Keratinocyte (primary cell): ENCODE measurements at regions not wholly inside any gene's neighbourhood (a gene's known extent, or its start where the extent isn't known, plus 50 kb on each side); places are given as distances from the start of the nearest gene placed in this dataset.

Source experiments
- DNase-seq: peaks from one replicate; pipeline ENCODE4 v3.0.0-alpha.2; 2011; ENCODE audit warnings: low read depth, missing footprints, low spot score
- FAIRE-seq: peaks from 2 replicates; lab custom pipeline; 2011; peaks lifted over from hg19 to GRCh38; lab: Jason Lieb, UNC
- H2AFZ ChIP-seq: 2 replicates; pipeline ENCODE4 v1.6.0; 2012; ENCODE audit warnings: low read length, control low read depth, inconsistent platforms; ENCODE audit not compliant: control insufficient read depth
- H3K27ac ChIP-seq: 2 replicates; pipeline ENCODE4 v1.5.1; 2011; ENCODE audit warnings: low read length; ENCODE audit not compliant: control insufficient read depth, insufficient read depth
- H3K27me3 ChIP-seq: 3 replicates; pipeline ENCODE4 v1.6.0; 2011; ENCODE audit warnings: low read length; ENCODE audit not compliant: control insufficient read depth, insufficient read depth; ENCODE audit errors: extremely low read depth
- H3K36me3 ChIP-seq, 2 experiments: 2 replicates in 1 of 2; 3 replicates in 1 of 2; pipeline ENCODE4 v1.5.1; 2011; ENCODE audit warnings: low read length in 2 of 2, mild to moderate bottlenecking in 1 of 2; ENCODE audit not compliant: control insufficient read depth in 2 of 2, insufficient read depth in 2 of 2; ENCODE audit errors: extremely low read depth in 1 of 2
- H3K4me1 ChIP-seq: 3 replicates; pipeline ENCODE4 v1.5.1; 2011; ENCODE audit warnings: low read length; ENCODE audit not compliant: control insufficient read depth, insufficient read depth; ENCODE audit errors: extremely low read depth
- H3K4me2 ChIP-seq: 3 replicates; pipeline ENCODE4 v1.6.0; 2011; ENCODE audit warnings: low read depth, low read length; ENCODE audit not compliant: control insufficient read depth, insufficient read depth; ENCODE audit errors: extremely low read depth
- H3K4me3 ChIP-seq, 3 experiments: fragments of 200-600 bp in 1 of 3; sonication (generic) in 1 of 3; 2 replicates in 2 of 3; 3 replicates in 1 of 3; pipeline ENCODE4 v1.5.1; 2011 to 2016; ENCODE audit warnings: low read length in 3 of 3, mild to moderate bottlenecking in 3 of 3, control low read depth in 2 of 3, inconsistent platforms in 1 of 3, low read depth in 1 of 3, mixed read lengths in 1 of 3, mixed run types in 1 of 3, moderate library complexity in 1 of 3; ENCODE audit not compliant: control insufficient read depth in 2 of 3, insufficient read depth in 2 of 3; ENCODE audit errors: extremely low read depth in 1 of 3
- H3K79me2 ChIP-seq: 2 replicates; pipeline ENCODE4 v1.6.0; 2012; ENCODE audit warnings: low read length; ENCODE audit not compliant: control insufficient read depth, insufficient read depth
- H3K9ac ChIP-seq: 3 replicates; pipeline ENCODE4 v1.6.0; 2011; ENCODE audit warnings: low read length; ENCODE audit not compliant: control insufficient read depth, insufficient read depth; ENCODE audit errors: extremely low read depth
- H3K9me1 ChIP-seq: 3 replicates; pipeline ENCODE4 v1.6.0; 2011; ENCODE audit warnings: low read length; ENCODE audit not compliant: control insufficient read depth, insufficient read depth; ENCODE audit errors: extremely low read depth
- H3K9me3 ChIP-seq: 2 replicates; pipeline ENCODE4 v1.5.1; 2012; ENCODE audit warnings: low read depth, low read length; ENCODE audit not compliant: control insufficient read depth
- H4K20me1 ChIP-seq: 3 replicates; pipeline ENCODE4 v1.6.0; 2011; ENCODE audit warnings: low read length; ENCODE audit not compliant: control insufficient read depth, insufficient read depth; ENCODE audit errors: extremely low read depth
- CTCF ChIP-seq, 3 experiments: IDR thresholded peaks in 1 of 3; conservative IDR thresholded peaks in 1 of 3; optimal IDR thresholded peaks in 1 of 3; 2 replicates in 2 of 3; 3 replicates in 1 of 3; pipeline versions ENCODE3 to v1.5.1; 2011; ENCODE audit warnings: low read length in 3 of 3, mild to moderate bottlenecking in 3 of 3, moderate library complexity in 2 of 3, control low read depth in 1 of 3, inconsistent platforms in 1 of 3; ENCODE audit not compliant: insufficient read depth in 2 of 3; ENCODE audit errors: extremely low read depth in 1 of 3
- EZH2 ChIP-seq: IDR thresholded peaks from one replicate; pipeline ENCODE4 v1.6.1; 2012; ENCODE audit warnings: inconsistent platforms, mild to moderate bottlenecking, low read length, moderate library complexity
- dilution Hi-C: fragments of 300-500 bp; cut with MboI; formaldehyde crosslinking; loops from one replicate; pipeline ENCODE4 v1.7.0; 2020; ENCODE audit warnings: low sequenced_read_pairs; ENCODE audit not compliant: extremely low pct_ligation_motif_present

- Histone ChIP-seq H4K20me1 (no peaks in the 10 kb centered on the region), H3K4me1 (no peaks in the 10 kb centered on the region), H2AFZ (no peak overlapping the region), H3K9me1 (no peaks in the 10 kb centered on the region), H3K9me3 (no peaks in the 10 kb centered on the region), H3K4me3 (no peak overlapping the region), H3K27me3 (no peaks in the 10 kb centered on the region), H3K27ac (no peak overlapping the region), H3K36me3 (no peaks in the 10 kb centered on the region), H3K4me2 (no peak overlapping the region), H3K9ac (no peak overlapping the region), H3K79me2 (no peaks in the 10 kb centered on the region)
- TF ChIP-seq CTCF (optimal IDR thresholded peaks at IDR 0.05 in 1 of 3, IDR thresholded peaks at IDR 0.05 in 1 of 3, conservative IDR thresholded peaks at IDR 0.05 in 1 of 3; ENCODE audit: extremely low read depth in 1 of 3, insufficient read depth in 2 of 3, low read length in 3 of 3): no peak
- TF ChIP-seq EZH2: no peak
- DNase-seq (no peak), FAIRE-seq (no peak)
- dilution Hi-C loops: no loop called here
These were observed 1356.8 kb downstream of the XPNPEP1 start for GRCh38 chr10:108566316-108567107.

- FAIRE-seq (no peak), DNase-seq (no peak)
- Histone ChIP-seq H3K27me3 (no peaks in the 10 kb centered on the region), H3K4me3 (no peak overlapping the region), H3K79me2 (no peaks in the 10 kb centered on the region), H3K4me2 (no peak overlapping the region), H3K27ac (no peak overlapping the region), H2AFZ (no peak overlapping the region), H3K36me3 (no peaks in the 10 kb centered on the region), H3K4me1 (no peaks in the 10 kb centered on the region), H3K9me3 (no peaks in the 10 kb centered on the region), H3K9me1 (no peaks in the 10 kb centered on the region), H4K20me1 (no peaks in the 10 kb centered on the region), H3K9ac (no peak overlapping the region)
- dilution Hi-C loops: no loop called here
- no peak for TF ChIP-seq CTCF (optimal IDR thresholded peaks at IDR 0.05 in 1 of 3, IDR thresholded peaks at IDR 0.05 in 1 of 3, conservative IDR thresholded peaks at IDR 0.05 in 1 of 3; ENCODE audit: extremely low read depth in 1 of 3, insufficient read depth in 2 of 3, low read length in 3 of 3)
- TF ChIP-seq EZH2: no peak
These were observed 1361.2 kb downstream of the XPNPEP1 start for GRCh38 chr10:108562105-108562504.
